GM12878 (cell line): ENCODE measurements at regions not wholly inside any gene's neighbourhood (a gene's known extent, or its start where the extent isn't known, plus 50 kb on each side); places are given as distances from the start of the nearest gene placed in this dataset.

Source experiments
- ATAC-seq: fragments of 200-7000 bp; cut with Tn5 transposase; 3 replicates; pipeline ENCODE4 v1.9.1; 2020; ENCODE audit warnings: mild to moderate bottlenecking, moderate library complexity
- BruUV-seq: library from RNA; stranded (reverse); fragments of 400-500 nt; replicated peaks from 2 replicates; lab custom pipeline; 2021; lab: Mats Ljungman, UMichigan
- CTCF ChIA-PET: fragments of 300-600 bp; sonication (Branson Sonifier 250); formaldehyde crosslinking; extraction: SDS; loops from one replicate; lab custom pipeline; 2021; ENCODE audit warnings: inconsistent platforms; lab: Yijun Ruan, JAX
- POLR2A ChIA-PET: fragments of 350-600 bp; formaldehyde crosslinking; extraction: SDS; loops from one replicate; lab custom pipeline; 2021; ENCODE audit warnings: inconsistent platforms; lab: Charles Lee
- RAD21 ChIA-PET: fragments of 300-600 bp; sonication (Branson Sonifier 250); formaldehyde crosslinking; loops from one replicate; lab custom pipeline; 2023; ENCODE audit warnings: antibody characterized with exemption; ENCODE audit not compliant: unreplicated experiment; lab: Charles Lee
- SMC1A ChIA-PET: fragments of 300-600 bp; sonication (Branson Sonifier 250); formaldehyde crosslinking; loops from one replicate; lab custom pipeline; 2023; ENCODE audit not compliant: unreplicated experiment, uncharacterized antibody; lab: Charles Lee
- DNase-seq: peaks from one replicate; pipeline ENCODE4 v3.0.0-alpha.2; 2011; ENCODE audit warnings: low read depth, low spot score
- FAIRE-seq: peaks from 3 replicates; lab custom pipeline; 2011; peaks lifted over from hg19 to GRCh38; lab: Jason Lieb, UNC
- H2AFZ ChIP-seq: 2 replicates; pipeline ENCODE4 v1.6.0; 2011; ENCODE audit warnings: low read depth, low read length, control low read depth; ENCODE audit not compliant: control insufficient read depth
- H3K27ac ChIP-seq: 2 replicates; pipeline ENCODE4 v1.5.1; 2011; ENCODE audit warnings: control low read depth; ENCODE audit not compliant: control insufficient read depth, insufficient read depth
- H3K27me3 ChIP-seq, 2 experiments: replicated peaks in 1 of 2; 2 replicates each; pipeline versions ENCODE4 v1.6.0 to v1.6.1; 2011; ENCODE audit warnings: low read length in 1 of 2; ENCODE audit not compliant: control insufficient read depth in 2 of 2, insufficient read depth in 2 of 2
- H3K36me3 ChIP-seq, 2 experiments: 2 replicates each; pipeline ENCODE4 v1.5.1; 2011; ENCODE audit warnings: low read length in 1 of 2; ENCODE audit not compliant: control insufficient read depth in 2 of 2, insufficient read depth in 2 of 2
- H3K4me1 ChIP-seq: 2 replicates; pipeline ENCODE4 v1.6.1; 2011; ENCODE audit warnings: mild to moderate bottlenecking, low read length, moderate library complexity, mixed read lengths; ENCODE audit not compliant: control insufficient read depth, insufficient read depth
- H3K4me2 ChIP-seq: 2 replicates; pipeline ENCODE4 v1.6.0; 2011; ENCODE audit warnings: control low read depth; ENCODE audit not compliant: control insufficient read depth, insufficient read depth
- H3K4me3 ChIP-seq: fragments of 200-600 bp; sonication (generic); 2 replicates; pipeline ENCODE4 v1.5.1; 2016
- H3K79me2 ChIP-seq: 2 replicates; pipeline ENCODE4 v1.6.0; 2011; ENCODE audit warnings: low read length; ENCODE audit not compliant: control insufficient read depth, insufficient read depth
- H3K9ac ChIP-seq: 2 replicates; pipeline ENCODE4 v1.8.0; 2011; ENCODE audit warnings: low read length, control low read depth, mixed read lengths; ENCODE audit not compliant: control insufficient read depth, insufficient read depth
- H3K9me3 ChIP-seq: replicated peaks from 3 replicates; pipeline ENCODE4 v1.5.1; 2011; ENCODE audit warnings: mild to moderate bottlenecking, low read length; ENCODE audit not compliant: control insufficient read depth, insufficient read depth
- H4K20me1 ChIP-seq: 2 replicates; pipeline ENCODE4 v1.6.0; 2011; ENCODE audit not compliant: control insufficient read depth, insufficient read depth
- CBX5 ChIP-seq: sonication (generic); IDR thresholded peaks from 2 replicates; pipeline ENCODE4 v1.6.1; 2016; ENCODE audit warnings: low read depth, moderate library complexity, mild to moderate bottlenecking, inconsistent platforms
- CHD4 ChIP-seq: fragments of 200-600 bp; sonication (generic); IDR thresholded peaks from 2 replicates; pipeline ENCODE4 v1.6.1; 2016; ENCODE audit warnings: mild to moderate bottlenecking
- DPF2 ChIP-seq: fragments of 450-650 bp; IDR thresholded peaks from 2 replicates; pipeline ENCODE4 v1.6.1; 2017; ENCODE audit warnings: mild to moderate bottlenecking
- EED ChIP-seq: sonication (generic); IDR thresholded peaks from 2 replicates; pipeline ENCODE4 v1.6.1; 2016; ENCODE audit warnings: antibody characterized with exemption, low read depth
- FOXK2 ChIP-seq: fragments of 450-650 bp; IDR thresholded peaks from 2 replicates; pipeline ENCODE4 v1.6.1; 2017; ENCODE audit warnings: mild to moderate bottlenecking, moderate library complexity
- FOXM1 ChIP-seq: IDR thresholded peaks from 2 replicates; pipeline ENCODE4 v1.6.1; 2012; ENCODE audit warnings: low read depth, mild to moderate bottlenecking, inconsistent platforms, low read length, moderate library complexity
- IRF3 ChIP-seq: fragments of 450-650 bp; IDR thresholded peaks from 2 replicates; pipeline ENCODE4 v1.6.1; 2014; ENCODE audit warnings: mild to moderate bottlenecking
- NRF1 ChIP-seq: conservative IDR thresholded peaks from 2 replicates; pipeline ENCODE4 v1.6.1; 2011; ENCODE audit warnings: mild to moderate bottlenecking, low read depth, low read length, improper control_type of control experiment
- RELB ChIP-seq: fragments of 450-650 bp; IDR thresholded peaks from 2 replicates; pipeline ENCODE4 v1.6.1; 2017; ENCODE audit warnings: low read depth, mild to moderate bottlenecking, moderate library complexity
- SUPT20H ChIP-seq: IDR thresholded peaks from 2 replicates; pipeline ENCODE4 v1.6.1; 2011; ENCODE audit warnings: low read depth, mild to moderate bottlenecking, low read length, moderate library complexity, borderline replicate concordance; ENCODE audit not compliant: control insufficient read depth
- TARDBP ChIP-seq: IDR thresholded peaks from 2 replicates; pipeline ENCODE4 v1.6.1; 2016; ENCODE audit warnings: borderline replicate concordance
- TBL1XR1 ChIP-seq: IDR thresholded peaks from 2 replicates; pipeline ENCODE4 v1.6.1; 2012; ENCODE audit warnings: low read depth, low read length, improper control_type of control experiment
- ZBTB33 ChIP-seq: fragments of 450-650 bp; IDR thresholded peaks from 2 replicates; pipeline ENCODE4 v1.6.1; 2017; ENCODE audit warnings: mild to moderate bottlenecking
- ZNF207 ChIP-seq: fragments of 450-650 bp; IDR thresholded peaks from 2 replicates; pipeline ENCODE4 v1.6.1; 2014; ENCODE audit warnings: antibody characterized with exemption, mild to moderate bottlenecking, borderline replicate concordance
- ZSCAN29 ChIP-seq: fragments of 450-650 bp; IDR thresholded peaks from 2 replicates; pipeline ENCODE4 v1.6.1; 2017; ENCODE audit warnings: mild to moderate bottlenecking, moderate library complexity
- WGBS: methylation state at CpG from one replicate; pipeline ENCODE4 v1.1.6; 2016; ENCODE audit warnings: low lambda C conversion rate; ENCODE audit not compliant: insufficient replicate concordance, insufficient coverage; ENCODE audit errors: missing lambda C conversion rate; 5-methylcytosine and 5-hydroxymethylcytosine counted together
- in situ Hi-C: fragments of 300-500 bp; cut with MboI; formaldehyde crosslinking; loops from 9 replicates; pipeline ENCODE4 v1.14.3; 2018; ENCODE audit warnings: mixed read lengths
- intact Hi-C: fragments of 100-400 bp; cut with micrococcal nuclease; formaldehyde crosslinking; loops from one replicate; pipeline ENCODE4 v1.14.2; 2022; ENCODE audit not compliant: unreplicated experiment
- TF ChIP-seq, protein P1 (sequence below): IDR thresholded peaks from 2 replicates; pipeline ENCODE4 v1.6.1; 2011; ENCODE audit warnings: mild to moderate bottlenecking, low read depth, low read length, moderate library complexity; ENCODE audit not compliant: insufficient replicate concordance

GRCh38 chr1:219490566-219490965, 122.3 kb downstream of the ZC3H11B start:
- CTCF ChIA-PET = no interaction called here
- no peak for DNase-seq
- WGBS = 90% methylated on average over 1 of the region's 1 CpG
- Histone ChIP-seq H3K79me2 (no peaks in the 10 kb centered on the region), H4K20me1 (no peaks in the 10 kb centered on the region), H3K27ac (no peak overlapping the region), H2AFZ (no peak overlapping the region), H3K9me3 (no peaks in the 10 kb centered on the region), H3K9ac (no peak overlapping the region), H3K36me3 (no peaks in the 10 kb centered on the region), H3K4me2 (no peak overlapping the region), H3K4me3 (no peak overlapping the region), H3K27me3 (no peaks in the 10 kb centered on the region)
- RAD21 ChIA-PET = no interaction called here
- peak; percentile 31 for FAIRE-seq
- SMC1A ChIA-PET = no interaction called here
- no peak for ATAC-seq
- no peak for TF ChIP-seq EED
- TF ChIP-seq ZNF207 = no peak
- no peak for TF ChIP-seq DPF2
- TF ChIP-seq RELB = no peak
- TF ChIP-seq CHD4 = no peak
- no peak for TF ChIP-seq SUPT20H
- TF ChIP-seq NRF1 = no peak
- no peak for TF ChIP-seq ZBTB33
- no peak for TF ChIP-seq TARDBP
- no peak for TF ChIP-seq FOXM1
- TF ChIP-seq, protein P1, sequence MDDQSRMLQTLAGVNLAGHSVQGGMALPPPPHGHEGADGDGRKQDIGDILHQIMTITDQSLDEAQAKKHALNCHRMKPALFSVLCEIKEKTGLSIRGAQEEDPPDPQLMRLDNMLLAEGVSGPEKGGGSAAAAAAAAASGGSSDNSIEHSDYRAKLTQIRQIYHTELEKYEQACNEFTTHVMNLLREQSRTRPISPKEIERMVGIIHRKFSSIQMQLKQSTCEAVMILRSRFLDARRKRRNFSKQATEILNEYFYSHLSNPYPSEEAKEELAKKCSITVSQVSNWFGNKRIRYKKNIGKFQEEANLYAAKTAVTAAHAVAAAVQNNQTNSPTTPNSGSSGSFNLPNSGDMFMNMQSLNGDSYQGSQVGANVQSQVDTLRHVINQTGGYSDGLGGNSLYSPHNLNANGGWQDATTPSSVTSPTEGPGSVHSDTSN = no peak
- TF ChIP-seq TBL1XR1 = no peak
- TF ChIP-seq ZSCAN29 = no peak
- TF ChIP-seq CBX5 = no peak
- TF ChIP-seq FOXK2 = no peak
- TF ChIP-seq IRF3 = no peak
- TF ChIP-seq, all 136 proteins: peak for 0
- POLR2A ChIA-PET = no interaction called here
- no peaks in the 10 kb centered on the region for H3K4me1 ChIP-seq
- BruUV-seq = no TSS peak
- intact Hi-C loops = no loop called here
- in situ Hi-C loops = no loop called here
